Ovary (tissue), 7 donors: ENCODE measurements at regions not wholly inside any gene's neighbourhood (a gene's known extent, or its start where the extent isn't known, plus 50 kb on each side); places are given as distances from the start of the nearest gene placed in this dataset.
"Not testable (repeated sequence)": the region's sequence is repeated elsewhere in the genome, so short reads cannot be mapped to it uniquely, and the experiment has no call there.

ENCODE experiments used
- DNase-seq, 5 donors: peaks; one replicate each; pipeline ENCODE4 v3.0.0-alpha.2; 2019 to 2020
- H3K27ac ChIP-seq, 2 donors: fragments of 200-600 bp; one replicate each; pipeline versions ENCODE4 v1.5.1 to v1.8.0; 2019 to 2022
- H3K27me3 ChIP-seq: fragments of 200-600 bp; one replicate; pipeline ENCODE4 v1.8.0; 2022
- H3K36me3 ChIP-seq: fragments of 200-600 bp; sonication (generic); one replicate; pipeline ENCODE4 v1.5.1; 2019
- H3K4me1 ChIP-seq: one replicate; pipeline ENCODE4 v1.8.1; 2013; ENCODE audit warnings: mild to moderate bottlenecking, moderate library complexity; ENCODE audit not compliant: insufficient read depth
- H3K4me3 ChIP-seq: fragments of 200-600 bp; sonication (generic); one replicate; pipeline ENCODE4 v1.5.1; 2017
- H3K9me3 ChIP-seq, 2 donors: fragments of 200-600 bp in 1 of 2; sonication (generic) in 1 of 2; one replicate each; pipeline versions ENCODE4 v1.5.1 to v1.8.1; 2013 to 2019; ENCODE audit warnings: mild to moderate bottlenecking in 1 of 2, moderate library complexity in 1 of 2
- CTCF ChIP-seq, 3 donors: fragments of 450-650 bp in 2 of 3; fragments of 200-600 bp in 1 of 3; IDR thresholded peaks; one replicate each; pipeline versions ENCODE4 v1.5.1 to v1.8.0; 2016 to 2022; ENCODE audit warnings: antibody characterized with exemption in 3 of 3, mild to moderate bottlenecking in 1 of 3
- EP300 ChIP-seq: sonication (generic); formaldehyde crosslinking; IDR thresholded peaks from one replicate; pipeline ENCODE4 v1.6.1; 2017; ENCODE audit warnings: antibody characterized with exemption
- POLR2A ChIP-seq: fragments of 450-650 bp; IDR thresholded peaks from one replicate; pipeline ENCODE4 v1.6.1; 2017; ENCODE audit warnings: antibody characterized with exemption, mild to moderate bottlenecking, moderate library complexity
- WGBS, 3 donors: extraction: QIAGEN DNeasy Blood & Tissue Kit in 1 of 3; methylation state at CpG; one replicate each; pipeline versions ENCODE4 v1.1.5 to v1.1.7; 2013 to 2017; 5-methylcytosine and 5-hydroxymethylcytosine counted together
- intact Hi-C, 4 donors: fragments of 100-400 bp; cut with DNase I; formaldehyde crosslinking; loops; one replicate each; pipeline versions ENCODE4 v1.11.0 to v1.15.1; 2022 to 2023
- donor health status: DM: no; HTN: no; CAD: no; lungs with moderate emphysema.
- donor health status: DM: no; HTN: no; CAD: no.
- donor health status: Bipolar disorder and iron deficiency.
- donor health status: DM: no; HTN: no; CAD: no.
- donor health status: DM: yes; HTN: yes; CAD: no.

- Histone ChIP-seq H3K27me3 (no peaks in the 10 kb centered on the region), H3K36me3 (no peaks in the 10 kb centered on the region), H3K27ac (no peak overlapping the region), H3K9me3 (no peaks in the 10 kb centered on the region), H3K4me3 (no peak overlapping the region), H3K4me1 (peaks cover 4% of the 10 kb centered on the region)
- TF ChIP-seq POLR2A (no peak), EP300 (no peak), CTCF (IDR thresholded peaks at IDR 0.05) (no peak)
- 95% methylated on average over 2 of the region's 2 CpGs for WGBS, 3 donors
- intact Hi-C loops: no loop called here
- DNase-seq: no peak
Observed at GRCh38 chr5:116732591-116732990, 158.0 kb upstream of the SEMA6A start.

GRCh38 chr5:116731432-116731831 is 156.8 kb upstream of the SEMA6A start:
- Histone ChIP-seq H3K36me3 (no peaks in the 10 kb centered on the region), H3K27me3 (no peaks in the 10 kb centered on the region), H3K9me3 (no peaks in the 10 kb centered on the region), H3K4me1 (peaks cover 4% of the 10 kb centered on the region), H3K27ac (no peak overlapping the region), H3K4me3 (no peak overlapping the region)
- 92 to 96% (median 94%) methylated on average over 2 of the region's 2 CpGs for WGBS, 3 donors
- no peak for DNase-seq
- TF ChIP-seq EP300: no peak
- no peak for TF ChIP-seq POLR2A
- TF ChIP-seq CTCF (IDR thresholded peaks at IDR 0.05): no peak
- intact Hi-C loops: no loop called here

- H3K27ac ChIP-seq: no peak overlapping the region
- H3K9me3 ChIP-seq: no peaks in the 10 kb centered on the region
- TF ChIP-seq EP300: no peak
- TF ChIP-seq POLR2A: no peak
- TF ChIP-seq CTCF (IDR thresholded peaks at IDR 0.05): no peak
- no peak for DNase-seq
- no peak overlapping the region for H3K4me3 ChIP-seq
- H3K27me3 ChIP-seq: no peaks in the 10 kb centered on the region
- intact Hi-C loops: no loop called here
- 38 to 47% (median 38%) methylated on average over 5 of the region's 5 CpGs for WGBS, 3 donors
- H3K4me1 ChIP-seq: peaks cover 4% of the 10 kb centered on the region
- no peaks in the 10 kb centered on the region for H3K36me3 ChIP-seq
Observed at GRCh38 chr5:116730706-116731105, 156.1 kb upstream of the SEMA6A start.

GRCh38 chr5:116730185-116730584 is 155.6 kb upstream of the SEMA6A start:
- Histone ChIP-seq H3K9me3 (no peaks in the 10 kb centered on the region), H3K27ac (no peak overlapping the region), H3K4me1 (peaks cover 4% of the 10 kb centered on the region), H3K4me3 (no peak overlapping the region), H3K27me3 (no peaks in the 10 kb centered on the region), H3K36me3 (no peaks in the 10 kb centered on the region)
- DNase-seq: no peak
- 56 to 69% (median 66%) methylated on average over 1 of the region's 1 CpG for WGBS, 3 donors
- intact Hi-C loops: no loop called here
- TF ChIP-seq CTCF (IDR thresholded peaks at IDR 0.05): no peak
- no peak for TF ChIP-seq EP300
- no peak for TF ChIP-seq POLR2A

- 96 to 97% (median 97%) methylated on average over 2 of the region's 2 CpGs for WGBS, 3 donors
- TF ChIP-seq EP300: no peak
- TF ChIP-seq CTCF (IDR thresholded peaks at IDR 0.05): no peak
- no peak for TF ChIP-seq POLR2A
Observed at GRCh38 chr5:116727248-116727647, 152.6 kb upstream of the SEMA6A start.

GRCh38 chr5:116726180-116726579 is 151.6 kb upstream of the SEMA6A start:
- WGBS, 3 donors: 91 to 94% (median 93%) methylated on average over 2 of the region's 2 CpGs
- intact Hi-C loops: not testable (repeated sequence)

More at GRCh38 chr5:116727248-116727647, 152.6 kb upstream of the SEMA6A start:
- no peak for DNase-seq
- Histone ChIP-seq H3K36me3 (no peaks in the 10 kb centered on the region), H3K4me3 (no peak overlapping the region), H3K4me1 (peaks cover 5% of the 10 kb centered on the region), H3K9me3 (no peaks in the 10 kb centered on the region), H3K27ac (no peak overlapping the region), H3K27me3 (no peaks in the 10 kb centered on the region)
- intact Hi-C loops: no loop called here

More at GRCh38 chr5:116726180-116726579, 151.6 kb upstream of the SEMA6A start:
- not testable (repeated sequence) for H3K36me3 ChIP-seq, H3K27me3 ChIP-seq, DNase-seq, H3K4me3 ChIP-seq, H3K9me3 ChIP-seq, H3K4me1 ChIP-seq, H3K27ac ChIP-seq
